ENCODE measurements at regions not wholly inside any gene's neighbourhood (a gene's known extent, or its start where the extent isn't known, plus 50 kb on each side); places are given as distances from the start of the nearest gene placed in this dataset.

DNA sequence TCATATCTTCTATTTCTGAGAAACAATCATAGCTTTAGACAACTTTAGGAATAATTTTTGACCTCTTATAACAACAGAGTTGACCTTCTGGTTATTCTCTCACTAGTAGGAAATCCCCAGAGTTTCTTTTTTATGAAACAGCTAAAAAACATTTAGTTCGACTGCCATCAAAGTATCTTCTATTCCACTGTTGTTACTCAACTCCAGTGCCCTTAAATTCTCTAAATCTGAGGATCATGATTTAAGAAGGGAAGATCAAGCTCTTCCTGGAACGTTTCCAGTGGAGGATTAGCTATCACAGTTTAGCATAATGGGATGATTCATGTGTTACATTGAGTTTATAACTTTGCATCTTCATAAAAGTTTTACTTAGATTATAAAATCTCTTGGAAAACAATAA lies 134.9 kb upstream of the VEGFC start:
- TF ChIP-seq CTCF (IDR thresholded peaks at IDR 0.05) = no peak
- no peak for TF ChIP-seq POLR2A (IDR thresholded peaks at IDR 0.05)

All from adrenal gland (tissue), 5 donors.